ENCODE measurements at regions not wholly inside any gene's neighbourhood (a gene's known extent, or its start where the extent isn't known, plus 50 kb on each side); places are given as distances from the start of the nearest gene placed in this dataset.

- no peak for TF ChIP-seq POLR2A (IDR thresholded peaks at IDR 0.05; ENCODE audit: low read length)
- TF ChIP-seq GATA1 (IDR thresholded peaks at IDR 0.05; ENCODE audit: low read depth, low read length): no peak
These were observed 996.7 kb upstream of the FLRT2 start for GRCh38 chr14:84533181-84533725.

All from erythroblast (primary cell).